ENCODE measurements at regions not wholly inside any gene's neighbourhood (a gene's known extent, or its start where the extent isn't known, plus 50 kb on each side); places are given as distances from the start of the nearest gene placed in this dataset.

- no peak overlapping the region for H3K4me3 Mint-ChIP-seq
- no peak for DNase-seq (ENCODE audit: low spot score)
- no peak for TF ChIP-seq NFE2L1 (CRISPR knock-in tag; IDR thresholded peaks at IDR 0.05)
- TF ChIP-seq CREM (CRISPR knock-in tag; IDR thresholded peaks at IDR 0.05) = no peak
- TF ChIP-seq ATF1 (CRISPR knock-in tag; IDR thresholded peaks at IDR 0.05) = no peak
- no peak for TF ChIP-seq HMGXB4 (CRISPR knock-in tag; IDR thresholded peaks at IDR 0.05)
- TF ChIP-seq TEAD1 (CRISPR knock-in tag; IDR thresholded peaks at IDR 0.05) = no peak
- no peak for TF ChIP-seq TCF7 (CRISPR knock-in tag; IDR thresholded peaks at IDR 0.05; ENCODE audit: low read depth)
- TF ChIP-seq RORB (CRISPR knock-in tag; IDR thresholded peaks at IDR 0.05) = no peak
- no peak for TF ChIP-seq ARID4B (CRISPR knock-in tag; IDR thresholded peaks at IDR 0.05; ENCODE audit: borderline replicate concordance)
- TF ChIP-seq IRF2 (CRISPR knock-in tag; IDR thresholded peaks at IDR 0.05; ENCODE audit: borderline replicate concordance, low read depth) = no peak
- no peak for TF ChIP-seq OVOL2 (CRISPR knock-in tag; IDR thresholded peaks at IDR 0.05; ENCODE audit: borderline replicate concordance)
- POLR2A ChIA-PET = no interaction called here
- H3K9me3 Mint-ChIP-seq = peaks cover 17% of the 10 kb centered on the region
- no peak overlapping the region for H3K27ac Mint-ChIP-seq
- ATAC-seq = no peak
- CTCF ChIA-PET = interaction anchor here (0.8 to 1.7 kb wide), 3 partner anchors 7 to 132 kb away, joined by 3 to 6 read pairs (median 3); no protein-coding TSS in a partner anchor
- H3K4me1 Mint-ChIP-seq = peaks cover 49% of the 10 kb centered on the region
- peaks cover 4% of the 10 kb centered on the region for H3K27me3 Mint-ChIP-seq (ENCODE audit: low read depth)
- peaks cover 12% of the 10 kb centered on the region for H3K36me3 Mint-ChIP-seq
Measured at GRCh38 chr11:134940441-134941126, 528.5 kb upstream of the B3GAT1 start.

GRCh38 chr11:134939905-134940304, 527.9 kb upstream of the B3GAT1 start:
- DNase-seq (ENCODE audit: low spot score) = peak; percentile 30
- peaks cover 12% of the 10 kb centered on the region for H3K36me3 Mint-ChIP-seq
- H3K4me1 Mint-ChIP-seq = peaks cover 49% of the 10 kb centered on the region
- CTCF ChIA-PET = interaction anchor here (0.8 to 1.7 kb wide), 2 partner anchors 71 to 133 kb away, joined by 3 to 6 read pairs; no protein-coding TSS in a partner anchor
- H3K4me3 Mint-ChIP-seq = no peak overlapping the region
- ATAC-seq = no peak
- POLR2A ChIA-PET = no interaction called here
- H3K27ac Mint-ChIP-seq = no peak overlapping the region
- peaks cover 17% of the 10 kb centered on the region for H3K9me3 Mint-ChIP-seq
- TF ChIP-seq FOXP4 (CRISPR knock-in tag; IDR thresholded peaks at IDR 0.05) = no peak
- no peak for TF ChIP-seq ETV6 (CRISPR knock-in tag; IDR thresholded peaks at IDR 0.05)
- peak; percentile 70 for TF ChIP-seq ZNF423 (CRISPR knock-in tag; IDR thresholded peaks at IDR 0.05)
- no peak for TF ChIP-seq ARID4B (CRISPR knock-in tag; IDR thresholded peaks at IDR 0.05; ENCODE audit: borderline replicate concordance)
- H3K27me3 Mint-ChIP-seq (ENCODE audit: low read depth) = peaks cover 2% of the 10 kb centered on the region; the same call in 1 of the 2 replicates

Measured in WTC11 (cell line).